GM06990 (cell line): ENCODE measurements at regions not wholly inside any gene's neighbourhood (a gene's known extent, or its start where the extent isn't known, plus 50 kb on each side); places are given as distances from the start of the nearest gene placed in this dataset.

Source experiments
- DNase-seq: peaks from one replicate; pipeline ENCODE4 v3.0.0-alpha.2; 2011; ENCODE audit not compliant: insufficient read length; ENCODE audit errors: extremely low read depth
- H3K27me3 ChIP-seq: replicated peaks from 2 replicates; pipeline ENCODE4 v1.6.0; 2011; ENCODE audit warnings: low read length; ENCODE audit not compliant: control insufficient read depth, insufficient read depth
- H3K36me3 ChIP-seq: 2 replicates; pipeline ENCODE4 v1.5.1; 2011; ENCODE audit warnings: low read length; ENCODE audit not compliant: control insufficient read depth, insufficient read depth
- H3K4me3 ChIP-seq: replicated peaks from 2 replicates; pipeline ENCODE4 v1.5.1; 2011; ENCODE audit warnings: low read depth, mild to moderate bottlenecking, control low read depth, low read length
- TF ChIP-seq, protein P1 (sequence below): IDR thresholded peaks from 2 replicates; pipeline ENCODE4 v1.5.1; 2011; ENCODE audit warnings: low read length, control low read depth, mild to moderate bottlenecking, inconsistent platforms; ENCODE audit not compliant: insufficient read depth, poor library complexity, severe bottlenecking

- TF ChIP-seq, protein P1, sequence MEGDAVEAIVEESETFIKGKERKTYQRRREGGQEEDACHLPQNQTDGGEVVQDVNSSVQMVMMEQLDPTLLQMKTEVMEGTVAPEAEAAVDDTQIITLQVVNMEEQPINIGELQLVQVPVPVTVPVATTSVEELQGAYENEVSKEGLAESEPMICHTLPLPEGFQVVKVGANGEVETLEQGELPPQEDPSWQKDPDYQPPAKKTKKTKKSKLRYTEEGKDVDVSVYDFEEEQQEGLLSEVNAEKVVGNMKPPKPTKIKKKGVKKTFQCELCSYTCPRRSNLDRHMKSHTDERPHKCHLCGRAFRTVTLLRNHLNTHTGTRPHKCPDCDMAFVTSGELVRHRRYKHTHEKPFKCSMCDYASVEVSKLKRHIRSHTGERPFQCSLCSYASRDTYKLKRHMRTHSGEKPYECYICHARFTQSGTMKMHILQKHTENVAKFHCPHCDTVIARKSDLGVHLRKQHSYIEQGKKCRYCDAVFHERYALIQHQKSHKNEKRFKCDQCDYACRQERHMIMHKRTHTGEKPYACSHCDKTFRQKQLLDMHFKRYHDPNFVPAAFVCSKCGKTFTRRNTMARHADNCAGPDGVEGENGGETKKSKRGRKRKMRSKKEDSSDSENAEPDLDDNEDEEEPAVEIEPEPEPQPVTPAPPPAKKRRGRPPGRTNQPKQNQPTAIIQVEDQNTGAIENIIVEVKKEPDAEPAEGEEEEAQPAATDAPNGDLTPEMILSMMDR = no peak
- H3K36me3 ChIP-seq = no peaks in the 10 kb centered on the region
- no peak for DNase-seq
- H3K27me3 ChIP-seq = no peaks in the 10 kb centered on the region
- no peak overlapping the region for H3K4me3 ChIP-seq
Observed at GRCh38 chr4:108359986-108360681, 191.4 kb upstream of the LEF1 start.

- DNase-seq = no peak
- TF ChIP-seq, protein P1 = no peak
- no peaks in the 10 kb centered on the region for H3K36me3 ChIP-seq
- no peaks in the 10 kb centered on the region for H3K27me3 ChIP-seq
- no peak overlapping the region for H3K4me3 ChIP-seq
Observed at GRCh38 chr4:108359130-108359985, 190.6 kb upstream of the LEF1 start.

DNA sequence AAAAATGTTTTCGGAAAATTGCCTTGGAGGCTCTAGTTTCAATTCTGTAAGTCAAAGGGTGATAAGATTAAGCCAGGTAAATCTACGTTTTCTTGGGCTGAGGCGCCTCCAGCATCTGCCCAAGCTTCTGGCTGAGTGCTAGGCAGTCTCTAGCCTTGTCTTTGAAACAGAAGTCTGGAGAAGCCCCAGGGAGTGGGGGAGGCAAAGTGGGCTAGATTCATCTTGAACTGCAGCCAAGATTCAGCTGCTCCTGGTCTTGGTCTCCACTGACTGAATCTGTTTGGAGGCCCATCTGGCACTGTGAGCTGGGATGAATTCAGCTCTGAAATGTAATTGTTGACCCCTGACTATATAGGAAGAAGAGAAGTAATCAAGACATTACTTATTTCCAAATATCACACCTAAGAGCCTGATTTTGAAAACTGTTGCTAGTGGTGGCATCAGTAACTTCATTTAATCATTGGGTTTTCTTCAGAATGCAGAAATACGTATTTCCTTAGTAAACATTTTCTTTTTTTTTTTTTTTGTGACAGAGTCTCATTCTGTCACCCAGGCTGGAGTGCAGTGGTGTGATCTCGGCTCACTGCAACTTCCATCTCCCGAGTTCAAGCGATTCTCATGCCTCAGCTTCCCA lies 187.3 kb upstream of the LEF1 start:
- Histone ChIP-seq H3K27me3 (no peaks in the 10 kb centered on the region), H3K4me3 (no peak overlapping the region), H3K36me3 (no peaks in the 10 kb centered on the region)
- DNase-seq = no peak
- TF ChIP-seq, protein P1 = no peak

- Histone ChIP-seq H3K27me3 (no peaks in the 10 kb centered on the region), H3K36me3 (no peaks in the 10 kb centered on the region), H3K4me3 (no peak overlapping the region)
- DNase-seq = no peak
- TF ChIP-seq, protein P1 = no peak
Observed at GRCh38 chr4:108355186-108355901, 186.6 kb upstream of the LEF1 start.

- H3K4me3 ChIP-seq = no peak overlapping the region
- no peaks in the 10 kb centered on the region for H3K27me3 ChIP-seq
- DNase-seq = no peak
- H3K36me3 ChIP-seq = no peaks in the 10 kb centered on the region
- TF ChIP-seq, protein P1 = no peak
Observed at GRCh38 chr4:108352664-108353308, 184.1 kb upstream of the LEF1 start.
